OCI-LY7 (cell line): ENCODE measurements at regions not wholly inside any gene's neighbourhood (a gene's known extent, or its start where the extent isn't known, plus 50 kb on each side); places are given as distances from the start of the nearest gene placed in this dataset.

Experiments used
- BruUV-seq: library from RNA; stranded (reverse); fragments of 400-500 nt; replicated peaks from 2 replicates; lab custom pipeline; 2021; lab: Mats Ljungman, UMichigan
- CTCF ChIA-PET: fragments of 300-600 bp; sonication (Branson Sonifier 250); formaldehyde crosslinking; loops from one replicate; lab custom pipeline; 2022; ENCODE audit warnings: antibody characterized with exemption; ENCODE audit not compliant: unreplicated experiment; lab: Charles Lee
- POLR2A ChIA-PET: fragments of 300-600 bp; sonication (Branson Sonifier 250); formaldehyde crosslinking; loops from one replicate; lab custom pipeline; 2022; ENCODE audit warnings: antibody characterized with exemption; lab: Charles Lee
- DNase-seq: peaks from one replicate; pipeline ENCODE4 v3.0.0-alpha.2; 2015; ENCODE audit warnings: low spot score
- H2AFZ ChIP-seq: fragments of 200-600 bp; sonication (generic), shearing (Covaris generic); 2 replicates; pipeline ENCODE4 v1.6.1; 2014; ENCODE audit warnings: mild to moderate bottlenecking, antibody characterized with exemption, low read length, moderate library complexity
- H3K27ac ChIP-seq: fragments of 200-600 bp; sonication (generic); 2 replicates; pipeline ENCODE4 v1.5.1; 2014; ENCODE audit warnings: mixed run types, low read depth, mild to moderate bottlenecking, moderate library complexity, low read length, inconsistent platforms; ENCODE audit not compliant: poor library complexity, severe bottlenecking
- H3K36me3 ChIP-seq: fragments of 200-600 bp; sonication (generic); 2 replicates; pipeline ENCODE4 v1.6.1; 2014; ENCODE audit warnings: mild to moderate bottlenecking, antibody characterized with exemption, low read length, moderate library complexity, mixed read lengths; ENCODE audit not compliant: insufficient read depth
- H3K4me1 ChIP-seq: fragments of 200-600 bp; sonication (generic); 2 replicates; pipeline ENCODE4 v1.5.1; 2014; ENCODE audit warnings: mild to moderate bottlenecking, low read length; ENCODE audit not compliant: insufficient read depth, poor library complexity, severe bottlenecking
- H3K4me2 ChIP-seq: fragments of 200-600 bp; sonication (generic); 2 replicates; pipeline ENCODE4 v1.6.1; 2014; ENCODE audit warnings: mild to moderate bottlenecking, low read length
- H3K4me3 ChIP-seq: fragments of 200-600 bp; sonication (generic); 2 replicates; pipeline ENCODE4 v1.5.1; 2014; ENCODE audit warnings: mild to moderate bottlenecking, low read depth, low read length; ENCODE audit not compliant: poor library complexity, severe bottlenecking
- H3K79me2 ChIP-seq: fragments of 200-600 bp; sonication (generic); 2 replicates; pipeline ENCODE4 v1.6.1; 2016; ENCODE audit warnings: low read depth, mild to moderate bottlenecking, low read length, moderate library complexity, mixed read lengths; ENCODE audit not compliant: insufficient read depth
- H3K9me2 ChIP-seq: fragments of 200-600 bp; sonication (generic); 2 replicates; pipeline ENCODE4 v1.6.1; 2016; ENCODE audit warnings: mild to moderate bottlenecking, low read length, mixed read lengths; ENCODE audit not compliant: insufficient read depth
- H3K9me3 ChIP-seq: fragments of 200-600 bp; sonication (generic); 2 replicates; pipeline ENCODE4 v1.6.1; 2014; ENCODE audit warnings: mild to moderate bottlenecking, mixed run types, low read length, mixed read lengths
- H4K20me1 ChIP-seq: fragments of 200-600 bp; sonication (generic); 2 replicates; pipeline ENCODE4 v1.6.1; 2014; ENCODE audit warnings: mild to moderate bottlenecking, antibody characterized with exemption, low read length, moderate library complexity, mixed read lengths; ENCODE audit not compliant: insufficient read depth
- CTCF ChIP-seq: fragments of 200-600 bp; sonication (generic); conservative IDR thresholded peaks from 2 replicates; pipeline ENCODE4 v1.5.1; 2014; ENCODE audit warnings: mild to moderate bottlenecking, antibody characterized with exemption, low read length, moderate library complexity, mixed read lengths
- EZH2phosphoT487 ChIP-seq: fragments of 200-600 bp; sonication (generic); IDR thresholded peaks from 2 replicates; pipeline ENCODE4 v1.6.1; 2018; ENCODE audit warnings: low read depth, borderline replicate concordance, mild to moderate bottlenecking, mixed run types, antibody characterized with exemption, low read length, moderate library complexity, mixed read lengths
- intact Hi-C: fragments of 100-400 bp; cut with micrococcal nuclease; formaldehyde crosslinking; loops from one replicate; pipeline ENCODE4 v1.10.0; 2022; ENCODE audit not compliant: unreplicated experiment

- ChIA-PET CTCF (no interaction called here), POLR2A (interaction anchor here (0.5 to 1.0 kb wide), 4 partner anchors 10 to 235 kb away, joined by 3 to 8 read pairs (median 4); no protein-coding TSS in a partner anchor)
- Histone ChIP-seq H3K4me3 (no peak overlapping the region), H3K4me2 (no peak overlapping the region), H3K9me2 (no peaks in the 10 kb centered on the region), H3K79me2 (no peaks in the 10 kb centered on the region), H4K20me1 (no peaks in the 10 kb centered on the region), H3K27ac (no peak overlapping the region), H3K9me3 (no peaks in the 10 kb centered on the region), H2AFZ (no peak overlapping the region), H3K4me1 (no peaks in the 10 kb centered on the region), H3K36me3 (no peaks in the 10 kb centered on the region)
- BruUV-seq: no TSS peak
- intact Hi-C loops: no loop called here
- no peak for TF ChIP-seq CTCF
- no peak for TF ChIP-seq EZH2phosphoT487
- DNase-seq: no peak
Observed at GRCh38 chr3:106036696-106037095, 167.9 kb upstream of the CBLB start.

DNA sequence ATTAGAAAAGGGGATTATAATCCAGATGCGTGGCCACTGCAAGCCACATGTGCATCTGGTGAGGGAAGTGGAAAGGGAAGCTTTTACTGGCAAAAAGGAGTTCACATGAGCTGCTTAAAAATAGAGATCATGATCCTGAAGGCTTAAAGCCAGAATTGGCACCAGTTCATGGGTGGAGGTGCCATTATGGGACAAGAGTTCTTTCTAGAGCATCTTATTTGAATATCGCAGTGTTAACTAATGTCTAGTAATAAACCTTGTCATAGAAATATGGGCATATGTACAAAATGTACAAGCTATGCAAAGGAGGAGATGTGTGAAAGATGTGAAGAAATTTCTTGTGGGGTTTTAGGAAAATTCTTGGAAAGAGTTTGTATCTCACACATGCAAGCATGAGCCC lies 178.4 kb upstream of the CBLB start:
- H3K9me3 ChIP-seq: no peaks in the 10 kb centered on the region
- ChIA-PET CTCF (no interaction called here), POLR2A (interaction anchor here (0.8 kb wide), 1 partner anchor 206 kb away, joined by 3 read pairs; no protein-coding TSS in a partner anchor)
- H3K9me2 ChIP-seq: no peaks in the 10 kb centered on the region
- H3K36me3 ChIP-seq: no peaks in the 10 kb centered on the region
- no peaks in the 10 kb centered on the region for H4K20me1 ChIP-seq
- no TSS peak for BruUV-seq
- no peak overlapping the region for H2AFZ ChIP-seq
- H3K4me1 ChIP-seq: no peaks in the 10 kb centered on the region
- no peak for TF ChIP-seq CTCF
- no peak for TF ChIP-seq EZH2phosphoT487
- no peaks in the 10 kb centered on the region for H3K79me2 ChIP-seq
- H3K27ac ChIP-seq: no peak overlapping the region
- H3K4me2 ChIP-seq: no peak overlapping the region
- no peak for DNase-seq
- H3K4me3 ChIP-seq: no peak overlapping the region
- intact Hi-C loops: no loop called here

DNA sequence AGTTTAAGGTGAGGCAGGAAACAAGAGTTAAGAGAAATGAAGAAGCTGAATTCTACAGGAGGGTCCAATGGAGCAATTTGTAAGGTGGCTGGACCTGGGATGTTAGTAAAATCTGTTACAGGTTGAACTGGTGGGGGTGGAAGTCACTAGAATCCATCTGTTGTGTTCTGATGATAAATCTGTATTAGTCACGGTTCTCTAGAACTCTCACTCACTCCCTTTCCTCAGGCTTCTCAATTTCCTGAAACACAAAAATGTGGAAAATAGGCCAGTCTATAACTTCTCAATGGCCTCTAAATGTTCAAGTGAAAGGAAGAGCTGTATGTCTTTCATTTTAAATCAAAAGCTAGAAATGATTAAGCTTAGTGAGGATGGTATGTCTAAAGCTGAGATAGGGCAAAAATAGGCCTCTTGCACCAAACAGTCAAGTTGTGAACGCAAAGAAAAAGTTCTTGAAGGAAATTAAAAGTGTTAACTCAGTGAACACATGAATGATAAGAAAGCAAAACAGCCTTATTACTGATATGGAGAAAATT lies 180.2 kb upstream of the CBLB start:
- Histone ChIP-seq H3K79me2 (no peaks in the 10 kb centered on the region), H3K9me2 (no peaks in the 10 kb centered on the region), H3K4me2 (no peak overlapping the region), H2AFZ (no peak overlapping the region), H3K4me3 (no peak overlapping the region), H3K36me3 (no peaks in the 10 kb centered on the region), H3K4me1 (no peaks in the 10 kb centered on the region), H4K20me1 (no peaks in the 10 kb centered on the region), H3K9me3 (no peaks in the 10 kb centered on the region), H3K27ac (no peak overlapping the region)
- TF ChIP-seq CTCF: no peak
- no peak for TF ChIP-seq EZH2phosphoT487
- ChIA-PET CTCF (no interaction called here), POLR2A (interaction anchor here (0.6 kb wide), 1 partner anchor 156 kb away, joined by 3 read pairs; no protein-coding TSS in a partner anchor)
- intact Hi-C loops: no loop called here
- DNase-seq: no peak
- no TSS peak for BruUV-seq
